CD4-positive, alpha-beta T cell treated with Interleukin-15 for 1 hour (primary cell): ENCODE measurements at regions not wholly inside any gene's neighbourhood (a gene's known extent, or its start where the extent isn't known, plus 50 kb on each side); places are given as distances from the start of the nearest gene placed in this dataset.
"Not testable (repeated sequence)": the region's sequence is repeated elsewhere in the genome, so short reads cannot be mapped to it uniquely, and the experiment has no call there.

Experiments
- DNase-seq: peaks from one replicate; pipeline ENCODE4 v3.0.0-alpha.2; 2020

- no peak for DNase-seq
Measured at GRCh38 chr3:103926936-103927335, 1439.8 kb upstream of the ALCAM start.

DNA sequence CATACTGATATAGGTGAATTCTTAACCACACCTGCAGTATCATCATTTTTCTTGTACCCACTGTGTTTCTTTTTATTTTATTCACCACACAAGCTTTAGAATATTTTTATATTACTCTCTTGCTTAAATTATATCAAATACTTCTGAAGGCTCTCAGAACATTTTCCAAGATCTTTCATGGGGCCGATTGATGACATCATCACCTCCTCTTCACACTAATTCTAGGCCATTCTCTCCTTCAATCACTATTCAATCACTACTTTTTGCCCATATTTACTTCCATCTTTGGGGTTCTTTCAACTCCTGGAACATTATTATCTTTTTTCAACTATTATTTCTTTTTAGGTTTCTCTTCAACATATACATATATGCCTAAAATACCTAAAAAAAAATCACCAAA lies 1438.8 kb upstream of the ALCAM start:
- no peak for DNase-seq

DNA sequence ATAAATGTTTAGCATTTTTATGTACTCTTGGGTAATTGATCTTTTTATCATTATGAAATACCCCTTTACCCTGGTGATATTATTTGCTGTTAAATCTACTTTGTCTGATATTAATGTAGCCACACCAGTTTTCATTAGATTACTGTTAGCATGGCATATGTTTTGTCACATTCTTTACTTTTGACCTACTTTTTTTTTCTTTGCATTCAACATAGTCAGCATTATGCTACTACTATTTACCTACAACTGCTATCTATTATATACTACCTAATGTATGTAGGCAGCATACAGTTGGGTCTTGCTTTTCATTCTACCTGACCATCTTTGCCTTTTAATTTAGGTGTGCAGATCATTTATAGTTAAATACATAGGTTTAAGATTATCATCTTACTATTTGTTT lies 1429.6 kb upstream of the ALCAM start:
- DNase-seq: no peak

- no peak for DNase-seq
Measured at GRCh38 chr3:103947062-103947461, 1419.6 kb upstream of the ALCAM start.

DNA sequence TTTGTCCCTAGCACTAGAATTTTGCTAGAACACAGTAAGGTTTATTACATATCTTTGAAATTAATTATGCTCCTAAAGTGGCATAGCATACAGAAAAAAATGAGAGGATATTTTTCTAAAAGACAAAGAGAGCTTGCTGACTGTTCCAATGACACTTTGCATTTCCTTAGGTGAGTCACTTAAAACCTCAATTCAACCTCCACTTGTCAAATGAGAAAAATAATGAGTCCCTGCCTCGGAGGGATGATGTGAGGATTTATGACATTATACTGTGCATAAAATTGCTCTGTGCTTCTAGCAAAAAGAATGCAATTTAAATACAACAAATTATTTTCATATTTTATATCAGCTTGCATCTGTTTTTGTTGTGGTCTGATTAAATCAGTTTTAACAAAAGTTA lies 1417.0 kb upstream of the ALCAM start:
- no peak for DNase-seq

DNA sequence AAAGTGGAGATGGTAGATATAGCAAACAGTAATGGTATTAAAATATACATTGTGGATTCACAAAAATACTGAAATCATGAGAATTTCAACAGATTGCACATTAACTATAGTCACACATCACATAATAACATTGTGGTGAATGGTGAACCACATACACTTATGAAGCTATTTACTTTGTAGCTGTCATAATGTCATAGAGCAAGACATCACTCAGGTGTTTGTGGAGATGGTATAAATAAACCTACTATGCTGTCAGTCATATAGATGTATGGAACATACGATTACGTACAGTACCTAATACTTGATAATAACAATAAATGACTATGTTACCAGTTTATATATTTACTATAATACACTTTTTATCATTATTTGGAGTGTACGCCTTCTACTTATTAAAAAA lies 1416.0 kb upstream of the ALCAM start:
- DNase-seq: no peak

- no peak for DNase-seq
Measured at GRCh38 chr3:103953796-103954195, 1412.9 kb upstream of the ALCAM start.

DNA sequence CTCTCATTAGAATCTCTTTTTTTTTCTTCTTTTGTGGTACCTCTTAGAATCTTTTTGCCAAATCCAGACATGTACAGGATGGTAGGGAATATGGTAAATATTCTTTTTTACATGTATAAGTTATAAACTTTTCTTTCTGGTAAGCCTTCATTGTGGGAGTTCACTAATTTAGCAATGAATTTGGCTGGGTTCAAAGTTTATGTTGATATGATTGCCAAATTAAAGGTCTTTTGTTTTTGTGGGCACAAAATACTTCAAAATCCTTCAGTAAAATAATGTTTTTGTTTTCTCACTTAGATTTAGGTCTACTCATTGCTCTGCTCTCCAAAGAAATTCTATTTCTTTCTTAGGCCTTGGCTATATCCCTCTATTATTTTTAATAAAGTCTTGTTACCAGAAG lies 1405.9 kb upstream of the ALCAM start:
- no peak for DNase-seq

DNA sequence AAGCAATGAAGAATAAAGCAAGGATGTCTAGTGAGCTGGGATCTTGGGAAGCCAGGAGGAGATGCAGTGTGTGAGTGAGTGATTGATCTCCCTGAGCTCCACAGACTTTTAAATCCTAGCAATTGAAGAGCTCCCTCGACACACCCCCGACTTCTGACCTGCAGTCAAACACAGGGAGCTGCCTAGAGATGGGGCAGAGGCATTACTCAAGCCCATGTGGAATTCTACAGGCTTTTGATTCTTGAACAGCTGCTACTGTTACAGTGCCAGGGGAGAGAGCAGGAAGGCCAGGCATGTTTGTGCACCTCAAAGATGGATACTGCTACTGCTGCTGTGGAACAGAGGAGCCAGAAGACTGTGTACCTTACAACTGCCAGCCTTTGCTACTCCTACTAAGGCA lies 1403.1 kb upstream of the ALCAM start:
- no peak for DNase-seq

DNA sequence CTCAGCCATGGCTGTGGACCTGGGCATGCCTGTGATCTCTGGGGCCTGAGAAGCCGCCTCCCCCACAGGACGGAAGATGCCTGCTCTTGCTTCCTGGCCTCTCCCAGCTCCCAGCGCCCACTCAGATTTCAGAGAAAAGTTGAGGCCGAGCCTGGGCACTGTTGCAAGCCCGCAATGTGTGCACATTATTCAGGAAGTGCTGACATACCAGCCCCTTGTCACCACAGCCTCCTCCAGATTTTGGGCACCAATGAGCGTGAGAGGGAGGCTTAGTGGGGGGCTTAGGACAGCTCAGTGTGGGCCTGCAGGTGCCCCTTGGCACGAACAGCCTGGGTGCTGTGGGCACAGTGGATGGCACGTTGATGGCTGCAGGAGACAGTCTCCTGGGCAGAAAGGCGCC lies 1400.9 kb upstream of the ALCAM start:
- peak; percentile 12 for DNase-seq

- DNase-seq: no peak
Measured at GRCh38 chr3:103966749-103967148, 1400.0 kb upstream of the ALCAM start.

DNA sequence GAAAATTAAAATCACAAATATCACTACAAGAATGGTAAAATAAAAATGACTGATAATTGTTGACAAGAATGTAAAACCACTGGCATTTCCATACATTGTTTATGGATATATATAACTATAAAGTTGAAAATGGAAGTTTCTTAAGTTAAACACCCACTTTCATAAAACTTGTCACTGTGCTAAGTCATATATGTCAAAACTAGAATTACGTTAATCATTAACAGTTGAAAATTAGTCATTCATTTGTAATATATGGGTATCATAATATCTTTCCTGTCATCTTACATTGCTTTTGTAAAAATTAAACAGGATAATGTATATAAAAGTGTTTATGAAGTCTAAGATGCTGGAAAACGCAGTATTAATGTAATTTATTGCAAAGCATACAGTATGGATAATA lies 1398.6 kb upstream of the ALCAM start:
- DNase-seq: no peak

GRCh38 chr3:103968751-103969150 lies 1398.0 kb upstream of the ALCAM start:
- DNase-seq: no peak

- no peak for DNase-seq
Measured at GRCh38 chr3:103976931-103977339, 1389.8 kb upstream of the ALCAM start.

GRCh38 chr3:103977417-103977816 lies 1389.3 kb upstream of the ALCAM start:
- DNase-seq: no peak

GRCh38 chr3:103991461-103992115 lies 1375.1 kb upstream of the ALCAM start:
- no peak for DNase-seq

DNA sequence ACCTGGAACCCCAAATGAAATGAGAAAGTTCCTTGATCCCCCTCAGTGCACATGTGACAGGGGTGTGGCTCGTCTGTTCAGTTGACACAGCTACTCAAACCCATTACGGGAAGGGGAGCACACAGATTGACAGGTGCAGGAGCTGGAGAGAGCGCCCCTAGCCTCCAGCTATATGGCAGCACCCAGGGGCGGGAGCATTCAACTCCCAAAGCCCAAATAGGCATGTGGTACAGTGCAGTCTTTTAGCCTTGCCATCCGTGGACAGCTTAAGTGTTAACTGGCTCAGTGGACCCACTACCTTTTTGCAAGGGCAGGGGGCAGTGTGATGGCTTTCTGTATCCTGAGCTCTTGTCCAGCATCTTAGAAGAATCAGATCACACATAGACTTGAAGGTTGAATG lies 1374.2 kb upstream of the ALCAM start:
- no peak for DNase-seq

DNA sequence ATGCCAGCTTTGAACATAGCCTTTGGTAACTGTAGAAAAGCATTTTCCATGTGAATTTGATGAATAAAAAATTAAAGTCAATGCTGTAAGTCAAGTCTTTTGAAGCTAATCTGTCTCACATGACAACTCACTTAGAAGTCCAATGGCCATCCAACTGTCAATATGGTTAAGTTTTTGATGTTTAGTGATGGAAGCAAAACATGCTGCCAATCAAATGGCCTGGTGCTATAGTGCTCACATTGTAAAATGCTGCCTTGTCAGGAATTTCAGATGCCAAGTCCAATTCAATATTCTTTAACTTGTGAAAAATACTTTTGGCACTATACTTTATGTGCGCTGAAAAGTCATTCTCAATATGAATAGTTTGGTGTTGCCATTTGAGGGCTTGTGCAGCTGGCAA lies 1361.8 kb upstream of the ALCAM start:
- no peak for DNase-seq

DNA sequence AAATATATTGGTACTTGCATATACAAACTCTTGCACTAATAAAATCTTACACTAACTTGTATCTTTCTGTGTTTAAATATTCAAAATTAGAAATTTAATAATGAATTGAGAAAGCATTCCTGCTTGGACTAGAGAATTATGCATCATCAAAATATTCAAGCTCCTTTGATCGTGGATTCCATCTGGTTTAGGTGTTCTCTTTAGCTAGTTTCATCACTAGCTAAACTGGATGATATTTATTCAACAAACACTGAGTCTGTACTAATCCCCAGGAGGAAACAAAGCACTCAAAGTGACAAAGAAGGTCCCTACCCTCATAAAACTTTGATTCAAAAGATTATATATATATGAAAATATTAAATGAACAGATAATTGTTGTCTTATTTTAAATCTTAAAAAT lies 1360.9 kb upstream of the ALCAM start:
- no peak for DNase-seq

- DNase-seq: no peak
Measured at GRCh38 chr3:104018541-104018940, 1348.2 kb upstream of the ALCAM start.

DNA sequence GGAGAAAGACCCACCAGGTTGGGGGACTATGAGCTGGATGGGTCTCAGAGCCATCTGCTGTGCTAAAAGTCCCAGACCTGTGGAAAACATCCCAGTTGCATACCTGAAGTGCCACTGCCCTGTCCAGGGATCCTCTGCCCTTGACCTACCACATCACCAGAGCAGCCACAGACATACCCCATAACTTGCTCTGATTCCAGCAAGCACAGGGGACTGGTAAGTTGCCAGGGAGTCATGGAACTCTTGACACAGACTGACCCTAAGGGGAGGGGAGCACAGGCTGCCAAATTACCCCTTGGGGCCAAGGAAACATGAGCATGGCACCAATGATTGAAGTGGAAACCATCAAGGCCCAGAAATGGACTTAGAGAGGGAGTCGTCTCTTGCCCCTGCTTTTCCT lies 1335.1 kb upstream of the ALCAM start:
- DNase-seq: no peak

GRCh38 chr3:104032283-104032682 lies 1334.4 kb upstream of the ALCAM start:
- DNase-seq: no peak

DNA sequence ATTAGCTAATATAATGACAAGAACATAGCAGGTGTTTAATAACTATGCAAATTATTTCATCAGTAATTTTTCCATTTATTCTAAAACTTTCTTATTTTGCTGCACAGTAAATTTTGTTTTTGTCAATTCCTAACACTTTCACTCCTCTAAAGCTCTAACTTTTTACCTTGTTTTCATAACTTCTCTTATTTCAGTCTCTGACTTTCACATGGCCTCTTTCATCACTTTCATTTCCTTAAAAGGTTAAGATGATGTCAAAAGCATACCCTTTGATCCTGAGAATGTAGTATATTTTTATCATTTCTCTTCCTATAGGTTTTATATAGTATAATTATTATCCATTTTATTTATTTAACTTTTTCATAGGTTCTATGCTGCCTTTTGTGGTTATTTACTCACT lies 1325.8 kb upstream of the ALCAM start:
- no peak for DNase-seq

DNA sequence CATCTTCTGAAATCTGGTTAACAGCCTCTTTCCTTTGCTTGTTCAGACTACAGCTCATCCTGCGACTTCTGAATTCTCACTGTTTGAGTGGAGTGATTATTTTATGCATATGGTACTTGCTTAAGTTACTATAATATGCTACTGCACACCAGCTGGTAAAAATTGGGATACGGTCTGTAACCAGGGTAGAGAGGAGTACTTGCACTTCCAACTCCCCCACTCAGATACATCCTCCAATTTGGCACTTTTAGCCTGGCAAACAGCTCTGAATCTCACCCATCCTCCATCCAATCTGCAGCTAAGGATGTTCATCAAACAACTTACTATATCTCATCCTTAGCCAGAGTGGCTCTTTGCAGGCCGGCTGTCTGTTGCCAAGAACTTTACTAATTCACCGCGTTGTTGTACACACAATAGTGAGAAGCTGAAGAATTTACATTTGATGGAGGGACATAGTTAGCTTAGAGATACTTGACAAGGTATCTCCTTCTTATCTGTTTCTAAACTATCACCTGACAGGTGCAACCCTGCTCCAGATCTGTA lies 1323.6 kb upstream of the ALCAM start:
- DNase-seq: not testable (repeated sequence)

DNA sequence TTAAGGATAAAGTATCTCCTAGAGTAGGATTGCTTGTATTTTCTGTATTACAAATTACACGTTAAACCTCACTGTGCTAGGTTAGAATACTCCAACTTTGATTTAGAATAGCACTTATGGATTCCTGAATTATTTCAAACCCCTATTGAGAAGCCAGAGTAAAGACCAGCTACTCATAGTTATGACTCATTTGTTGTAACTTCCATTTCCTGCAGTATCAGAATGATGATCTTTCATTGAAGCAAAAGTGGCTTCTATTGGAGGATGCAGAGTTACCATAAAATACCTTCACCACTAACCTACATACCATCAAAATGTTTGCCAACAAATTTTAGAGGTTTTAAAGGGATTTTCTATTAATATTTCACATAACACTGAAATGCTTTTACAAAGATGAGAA lies 1322.7 kb upstream of the ALCAM start:
- no peak for DNase-seq
